Hepatocyte (in vitro differentiated cells): ENCODE measurements at regions not wholly inside any gene's neighbourhood (a gene's known extent, or its start where the extent isn't known, plus 50 kb on each side); places are given as distances from the start of the nearest gene placed in this dataset.

Source experiments
- DNase-seq: peaks from one replicate; pipeline ENCODE4 v3.0.0-alpha.2; 2016; ENCODE audit warnings: low spot score
- H2AFZ ChIP-seq: fragments of 200-600 bp; sonication (generic); 2 replicates; pipeline ENCODE4 v1.6.0; 2016; ENCODE audit warnings: antibody characterized with exemption, mild to moderate bottlenecking
- H3K27ac ChIP-seq: fragments of 200-600 bp; sonication (generic); 2 replicates; pipeline ENCODE4 v1.5.1; 2016; ENCODE audit warnings: mild to moderate bottlenecking
- H3K27me3 ChIP-seq: fragments of 200-600 bp; sonication (generic); 2 replicates; pipeline ENCODE4 v1.6.1; 2016
- H3K36me3 ChIP-seq: fragments of 200-600 bp; sonication (generic); replicated peaks from 2 replicates; pipeline ENCODE4 v1.5.1; 2016; ENCODE audit warnings: low read depth; ENCODE audit not compliant: insufficient read depth
- H3K4me1 ChIP-seq: fragments of 200-600 bp; sonication (generic); 2 replicates; pipeline ENCODE4 v1.5.1; 2016; ENCODE audit warnings: mild to moderate bottlenecking, moderate library complexity; ENCODE audit not compliant: insufficient read depth
- H3K4me2 ChIP-seq: fragments of 200-600 bp; sonication (generic); 2 replicates; pipeline ENCODE4 v1.6.0; 2016
- H3K4me3 ChIP-seq: fragments of 200-600 bp; sonication (generic); 2 replicates; pipeline ENCODE4 v1.5.1; 2016; ENCODE audit warnings: mild to moderate bottlenecking
- H3K79me2 ChIP-seq: fragments of 200-600 bp; sonication (generic); 2 replicates; pipeline ENCODE4 v1.6.0; 2017; ENCODE audit warnings: mild to moderate bottlenecking
- H3K9me2 ChIP-seq: fragments of 200-600 bp; sonication (generic); replicated peaks from 2 replicates; pipeline ENCODE4 v1.6.0; 2017; ENCODE audit warnings: mild to moderate bottlenecking; ENCODE audit not compliant: insufficient read depth
- H3K9me3 ChIP-seq: fragments of 200-600 bp; sonication (generic); 2 replicates; pipeline ENCODE4 v1.5.1; 2016; ENCODE audit warnings: low read depth, mild to moderate bottlenecking
- H4K20me1 ChIP-seq: fragments of 200-600 bp; sonication (generic); 2 replicates; pipeline ENCODE4 v1.6.0; 2016; ENCODE audit warnings: mild to moderate bottlenecking; ENCODE audit not compliant: insufficient read depth, poor library complexity, severe bottlenecking
- EZH2 ChIP-seq: fragments of 200-600 bp; sonication (generic); IDR thresholded peaks from 2 replicates; pipeline ENCODE4 v1.6.1; 2016; ENCODE audit warnings: antibody characterized with exemption, mild to moderate bottlenecking, borderline replicate concordance
- EZH2phosphoT487 ChIP-seq: fragments of 200-600 bp; sonication (generic); IDR thresholded peaks from one replicate; pipeline ENCODE4 v1.6.1; 2018; ENCODE audit warnings: antibody characterized with exemption, mild to moderate bottlenecking, low read depth, moderate library complexity; ENCODE audit not compliant: unreplicated experiment, severe bottlenecking
- WGBS: methylation state at CpG from one replicate; pipeline ENCODE4 v1.1.6; 2016; ENCODE audit warnings: low lambda C conversion rate; ENCODE audit errors: missing lambda C conversion rate; 5-methylcytosine and 5-hydroxymethylcytosine counted together
- TF ChIP-seq, protein P1 (sequence below): fragments of 200-600 bp; sonication (generic); IDR thresholded peaks from 2 replicates; pipeline ENCODE4 v1.5.1; 2016; ENCODE audit warnings: antibody characterized with exemption, mild to moderate bottlenecking; ENCODE audit not compliant: poor library complexity

DNA sequence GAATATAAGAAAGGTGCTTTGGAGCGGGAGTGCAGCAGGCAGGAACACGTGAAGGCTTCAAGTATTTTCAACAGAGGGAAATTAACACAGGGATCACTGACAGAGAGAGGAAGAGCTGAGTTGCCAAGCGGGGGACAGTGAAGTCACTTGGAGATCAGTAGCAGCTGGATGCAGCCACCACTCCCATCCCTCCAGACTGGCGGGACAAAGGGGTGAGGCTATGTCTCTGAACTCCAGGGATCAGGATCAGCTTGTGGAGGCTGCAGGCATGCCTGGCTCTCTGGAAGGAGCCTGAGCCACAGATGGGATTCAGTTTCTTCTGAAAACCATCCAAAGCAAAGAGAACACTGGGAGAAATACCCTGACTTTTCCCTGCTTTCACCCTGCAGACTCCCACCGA lies 113.7 kb upstream of the IRX3 start:
- H4K20me1 ChIP-seq = no peaks in the 10 kb centered on the region
- H3K9me2 ChIP-seq = no peaks in the 10 kb centered on the region
- TF ChIP-seq, protein P1, sequence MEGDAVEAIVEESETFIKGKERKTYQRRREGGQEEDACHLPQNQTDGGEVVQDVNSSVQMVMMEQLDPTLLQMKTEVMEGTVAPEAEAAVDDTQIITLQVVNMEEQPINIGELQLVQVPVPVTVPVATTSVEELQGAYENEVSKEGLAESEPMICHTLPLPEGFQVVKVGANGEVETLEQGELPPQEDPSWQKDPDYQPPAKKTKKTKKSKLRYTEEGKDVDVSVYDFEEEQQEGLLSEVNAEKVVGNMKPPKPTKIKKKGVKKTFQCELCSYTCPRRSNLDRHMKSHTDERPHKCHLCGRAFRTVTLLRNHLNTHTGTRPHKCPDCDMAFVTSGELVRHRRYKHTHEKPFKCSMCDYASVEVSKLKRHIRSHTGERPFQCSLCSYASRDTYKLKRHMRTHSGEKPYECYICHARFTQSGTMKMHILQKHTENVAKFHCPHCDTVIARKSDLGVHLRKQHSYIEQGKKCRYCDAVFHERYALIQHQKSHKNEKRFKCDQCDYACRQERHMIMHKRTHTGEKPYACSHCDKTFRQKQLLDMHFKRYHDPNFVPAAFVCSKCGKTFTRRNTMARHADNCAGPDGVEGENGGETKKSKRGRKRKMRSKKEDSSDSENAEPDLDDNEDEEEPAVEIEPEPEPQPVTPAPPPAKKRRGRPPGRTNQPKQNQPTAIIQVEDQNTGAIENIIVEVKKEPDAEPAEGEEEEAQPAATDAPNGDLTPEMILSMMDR = no peak
- TF ChIP-seq EZH2phosphoT487 (no peak), EZH2 (no peak)
- 76% methylated on average over 5 of the region's 5 CpGs for WGBS
- H3K79me2 ChIP-seq = no peaks in the 10 kb centered on the region
- H3K27ac ChIP-seq = no peak overlapping the region
- H3K9me3 ChIP-seq = no peaks in the 10 kb centered on the region
- no peak overlapping the region for H3K4me2 ChIP-seq
- no peak for DNase-seq
- no peak overlapping the region for H2AFZ ChIP-seq
- H3K4me1 ChIP-seq = no peaks in the 10 kb centered on the region
- no peaks in the 10 kb centered on the region for H3K27me3 ChIP-seq
- H3K4me3 ChIP-seq = no peak overlapping the region
- H3K36me3 ChIP-seq = no peaks in the 10 kb centered on the region

DNA sequence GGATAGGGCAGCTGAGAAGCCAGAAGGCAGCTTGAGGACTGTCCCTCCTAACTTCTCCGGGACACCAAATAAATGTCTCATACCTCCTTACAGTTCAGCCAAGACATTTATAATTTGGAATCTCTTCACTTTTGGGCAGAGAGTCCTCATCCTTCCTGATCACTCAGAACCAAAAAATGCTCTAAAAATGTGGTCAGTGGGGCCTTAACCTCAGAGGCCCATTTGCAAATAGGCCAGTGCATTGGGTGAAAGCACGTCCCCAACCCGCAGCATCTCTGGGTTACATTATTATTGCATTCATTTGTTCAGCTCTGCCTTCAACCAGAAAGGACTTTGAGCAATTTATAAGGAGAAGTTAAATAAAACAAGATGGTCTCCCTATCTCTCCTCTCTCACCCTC lies 112.4 kb upstream of the IRX3 start:
- Histone ChIP-seq H3K4me2 (no peak overlapping the region), H4K20me1 (no peaks in the 10 kb centered on the region), H2AFZ (no peak overlapping the region), H3K4me1 (no peaks in the 10 kb centered on the region), H3K36me3 (no peaks in the 10 kb centered on the region), H3K9me3 (no peaks in the 10 kb centered on the region), H3K27me3 (no peaks in the 10 kb centered on the region), H3K27ac (no peak overlapping the region), H3K79me2 (no peaks in the 10 kb centered on the region), H3K9me2 (no peaks in the 10 kb centered on the region), H3K4me3 (no peak overlapping the region)
- TF ChIP-seq EZH2phosphoT487 (no peak), EZH2 (no peak)
- TF ChIP-seq, protein P1 = no peak
- WGBS = 100% methylated on average over 3 of the region's 3 CpGs
- no peak for DNase-seq

DNA sequence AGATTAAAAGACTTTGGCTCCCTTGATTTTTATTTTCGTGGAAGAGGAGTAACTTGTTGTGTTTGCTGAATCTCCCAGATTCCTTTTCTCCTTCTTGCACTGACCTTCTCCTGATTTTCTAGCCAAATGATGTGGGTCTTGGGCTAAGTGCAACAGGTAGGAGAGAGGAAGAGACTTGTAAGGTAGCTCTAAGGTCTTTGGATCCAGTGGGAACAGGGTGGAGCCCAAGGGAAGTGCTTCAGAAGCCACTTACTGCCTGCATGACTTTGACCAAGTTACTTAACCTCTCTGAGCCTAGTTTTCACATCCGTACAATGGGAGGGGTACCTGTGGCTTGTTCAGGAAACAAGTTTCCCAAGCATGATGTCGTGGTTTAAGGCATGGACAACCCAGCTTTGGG lies 111.3 kb upstream of the IRX3 start:
- H3K27me3 ChIP-seq = no peaks in the 10 kb centered on the region
- no peaks in the 10 kb centered on the region for H3K36me3 ChIP-seq
- no peak overlapping the region for H3K4me2 ChIP-seq
- H4K20me1 ChIP-seq = no peaks in the 10 kb centered on the region
- TF ChIP-seq EZH2 (no peak), EZH2phosphoT487 (no peak)
- TF ChIP-seq, protein P1 = no peak
- WGBS = 75% methylated on average over 3 of the region's 3 CpGs
- H3K9me2 ChIP-seq = no peaks in the 10 kb centered on the region
- no peak overlapping the region for H3K4me3 ChIP-seq
- no peaks in the 10 kb centered on the region for H3K4me1 ChIP-seq
- no peak overlapping the region for H3K27ac ChIP-seq
- no peaks in the 10 kb centered on the region for H3K79me2 ChIP-seq
- no peaks in the 10 kb centered on the region for H3K9me3 ChIP-seq
- DNase-seq = no peak
- no peak overlapping the region for H2AFZ ChIP-seq

DNA sequence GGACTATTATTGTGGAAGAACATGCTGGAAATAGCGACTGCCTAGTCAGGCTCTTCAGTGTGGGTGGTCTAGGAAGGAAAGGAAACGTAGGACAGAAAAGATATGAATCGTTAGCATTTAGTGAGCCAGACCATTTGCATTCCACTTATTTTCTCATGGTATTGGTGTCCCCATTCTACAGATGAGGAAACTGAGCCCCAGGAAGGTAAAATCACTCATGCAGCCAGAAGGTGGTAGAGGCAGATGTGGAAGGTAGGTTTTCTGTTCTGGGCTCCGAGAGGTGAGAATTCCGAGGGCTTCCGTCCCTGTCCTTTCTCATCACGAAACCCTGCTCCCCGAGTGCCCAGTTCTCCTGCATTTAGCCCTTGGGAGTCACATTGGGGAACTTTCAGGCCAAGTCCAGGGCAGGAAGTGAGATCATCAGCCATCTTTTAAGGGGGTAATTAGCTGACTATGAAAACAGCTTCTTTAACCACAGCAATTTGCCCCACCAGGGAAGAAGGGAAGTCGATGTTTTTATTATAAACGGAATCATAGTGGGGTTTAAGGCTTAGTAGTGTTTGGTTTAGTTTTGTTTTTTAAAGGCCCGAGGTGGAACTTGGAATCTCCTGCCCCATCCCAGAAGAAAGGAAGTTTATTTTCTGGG lies 110.7 kb upstream of the IRX3 start:
- no peaks in the 10 kb centered on the region for H3K9me3 ChIP-seq
- H3K79me2 ChIP-seq = no peaks in the 10 kb centered on the region
- DNase-seq = no peak
- 83% methylated on average over 11 of the region's 11 CpGs for WGBS
- no peaks in the 10 kb centered on the region for H3K27me3 ChIP-seq
- no peaks in the 10 kb centered on the region for H4K20me1 ChIP-seq
- H3K4me2 ChIP-seq = no peak overlapping the region
- H3K36me3 ChIP-seq = no peaks in the 10 kb centered on the region
- H3K9me2 ChIP-seq = no peaks in the 10 kb centered on the region
- no peak overlapping the region for H3K4me3 ChIP-seq
- no peak overlapping the region for H2AFZ ChIP-seq
- H3K27ac ChIP-seq = no peak overlapping the region
- H3K4me1 ChIP-seq = no peaks in the 10 kb centered on the region
- TF ChIP-seq, protein P1 = no peak
- no peak for TF ChIP-seq EZH2
- TF ChIP-seq EZH2phosphoT487 = no peak
